SU-DHL-6 (cell line): ENCODE measurements at regions not wholly inside any gene's neighbourhood (a gene's known extent, or its start where the extent isn't known, plus 50 kb on each side); places are given as distances from the start of the nearest gene placed in this dataset.

Experiments
- EZH2phosphoT487 ChIP-seq: fragments of 200-600 bp; sonication (generic), shearing (Covaris generic); conservative IDR thresholded peaks from 2 replicates; pipeline ENCODE4 v1.6.1; 2018; ENCODE audit warnings: mild to moderate bottlenecking, antibody characterized with exemption, low read length, moderate library complexity, mixed read lengths
- TF ChIP-seq, protein P1 (sequence below): fragments of 200-600 bp; sonication (generic); IDR thresholded peaks from one replicate; pipeline ENCODE4 v1.5.1; 2017; ENCODE audit warnings: antibody characterized with exemption, mild to moderate bottlenecking, low read length, moderate library complexity; ENCODE audit not compliant: insufficient read depth, poor library complexity, severe bottlenecking

DNA sequence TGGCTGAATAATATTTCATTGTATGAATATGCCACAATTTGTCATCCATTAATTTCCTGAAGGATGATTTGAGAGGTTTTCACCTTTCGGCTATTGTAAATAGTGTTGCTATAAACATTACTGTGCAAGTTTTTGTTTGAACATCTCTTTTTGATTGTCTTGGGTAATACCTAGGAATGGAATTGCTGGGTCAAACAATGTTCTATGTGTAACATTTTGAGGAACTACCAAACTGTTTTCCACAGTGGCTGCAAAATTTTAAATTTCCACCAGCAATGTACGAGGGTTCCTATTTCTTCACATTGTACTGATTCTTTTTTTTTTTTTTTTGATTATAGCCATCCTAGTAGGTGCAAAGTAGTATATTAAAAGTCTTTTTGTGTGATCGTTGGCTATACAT is 63.8 kb upstream of the ANKH start:
- TF ChIP-seq, protein P1, sequence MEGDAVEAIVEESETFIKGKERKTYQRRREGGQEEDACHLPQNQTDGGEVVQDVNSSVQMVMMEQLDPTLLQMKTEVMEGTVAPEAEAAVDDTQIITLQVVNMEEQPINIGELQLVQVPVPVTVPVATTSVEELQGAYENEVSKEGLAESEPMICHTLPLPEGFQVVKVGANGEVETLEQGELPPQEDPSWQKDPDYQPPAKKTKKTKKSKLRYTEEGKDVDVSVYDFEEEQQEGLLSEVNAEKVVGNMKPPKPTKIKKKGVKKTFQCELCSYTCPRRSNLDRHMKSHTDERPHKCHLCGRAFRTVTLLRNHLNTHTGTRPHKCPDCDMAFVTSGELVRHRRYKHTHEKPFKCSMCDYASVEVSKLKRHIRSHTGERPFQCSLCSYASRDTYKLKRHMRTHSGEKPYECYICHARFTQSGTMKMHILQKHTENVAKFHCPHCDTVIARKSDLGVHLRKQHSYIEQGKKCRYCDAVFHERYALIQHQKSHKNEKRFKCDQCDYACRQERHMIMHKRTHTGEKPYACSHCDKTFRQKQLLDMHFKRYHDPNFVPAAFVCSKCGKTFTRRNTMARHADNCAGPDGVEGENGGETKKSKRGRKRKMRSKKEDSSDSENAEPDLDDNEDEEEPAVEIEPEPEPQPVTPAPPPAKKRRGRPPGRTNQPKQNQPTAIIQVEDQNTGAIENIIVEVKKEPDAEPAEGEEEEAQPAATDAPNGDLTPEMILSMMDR, result no peak
- no peak for TF ChIP-seq EZH2phosphoT487
